Stomach (tissue), 8 donors: ENCODE measurements at regions not wholly inside any gene's neighbourhood (a gene's known extent, or its start where the extent isn't known, plus 50 kb on each side); places are given as distances from the start of the nearest gene placed in this dataset.

Source experiments
- DNase-seq, 2 donors: peaks; one replicate each; pipeline versions ENCODE4 v3.0.0 to v3.0.0-alpha.2; 2013 to 2019
- H3K27ac ChIP-seq, 5 donors: fragments of 200-600 bp in 4 of 5; sonication (generic) in 4 of 5; one replicate each; pipeline ENCODE4 v1.5.1; 2013 to 2019; ENCODE audit warnings: mild to moderate bottlenecking in 1 of 5, moderate library complexity in 1 of 5
- H3K27me3 ChIP-seq, 3 donors: fragments of 200-600 bp; sonication (generic); one replicate each; pipeline ENCODE4 v1.5.1; 2017 to 2019; ENCODE audit warnings: mixed run types in 1 of 3
- H3K36me3 ChIP-seq, 4 donors: fragments of 200-600 bp; sonication (generic); 1 replicate in 3 of 4; 2 replicates in 1 of 4; pipeline ENCODE4 v1.5.1; 2016 to 2019
- H3K4me1 ChIP-seq, 4 donors: fragments of 200-600 bp; sonication (generic); one replicate each; pipeline ENCODE4 v1.5.1; 2016 to 2019
- H3K4me3 ChIP-seq, 4 donors: fragments of 200-600 bp; sonication (generic) in 3 of 4; one replicate each; pipeline ENCODE4 v1.5.1; 2016 to 2019; ENCODE audit warnings: mild to moderate bottlenecking in 1 of 4
- H3K9me3 ChIP-seq, 4 donors: fragments of 200-600 bp; sonication (generic); one replicate each; pipeline ENCODE4 v1.5.1; 2016 to 2019
- EP300 ChIP-seq: sonication (generic); formaldehyde crosslinking; IDR thresholded peaks from one replicate; pipeline ENCODE4 v1.6.1; 2017; ENCODE audit warnings: antibody characterized with exemption
- POLR2A ChIP-seq, 4 donors: fragments of 450-650 bp; IDR thresholded peaks; one replicate each; pipeline ENCODE4 v1.6.1; 2016; ENCODE audit warnings: antibody characterized with exemption in 4 of 4, control low read depth in 2 of 4, mild to moderate bottlenecking in 1 of 4, moderate library complexity in 1 of 4
- POLR2AphosphoS5 ChIP-seq, 3 donors: sonication (generic); formaldehyde crosslinking; IDR thresholded peaks; one replicate each; pipeline ENCODE4 v1.6.1; 2016; ENCODE audit warnings: antibody characterized with exemption in 3 of 3
- WGBS, 5 donors: extraction: QIAGEN DNeasy Blood & Tissue Kit in 3 of 5; methylation state at CpG; one replicate each; pipeline versions ENCODE4 v1.1.5 to v1.1.7; 2013 to 2018; 5-methylcytosine and 5-hydroxymethylcytosine counted together
- intact Hi-C: fragments of 100-400 bp; cut with DNase I; formaldehyde crosslinking; loops from one replicate; pipeline ENCODE4 v1.15.1; 2023; ENCODE audit warnings: low total_unique reads
- TF ChIP-seq, protein P1 (sequence below), 7 experiments: fragments of 450-650 bp in 4 of 7; fragments of 200-600 bp in 3 of 7; sonication (generic) in 3 of 7; IDR thresholded peaks; one replicate each; pipeline ENCODE4 v1.5.1; 2016 to 2019; ENCODE audit warnings: antibody characterized with exemption in 7 of 7, control low read depth in 2 of 7, mild to moderate bottlenecking in 1 of 7
- donor health status: healthy with polysubstance abuse.
- donor health status: Bipolar disorder and iron deficiency.
- donor health status: healthy.

DNA sequence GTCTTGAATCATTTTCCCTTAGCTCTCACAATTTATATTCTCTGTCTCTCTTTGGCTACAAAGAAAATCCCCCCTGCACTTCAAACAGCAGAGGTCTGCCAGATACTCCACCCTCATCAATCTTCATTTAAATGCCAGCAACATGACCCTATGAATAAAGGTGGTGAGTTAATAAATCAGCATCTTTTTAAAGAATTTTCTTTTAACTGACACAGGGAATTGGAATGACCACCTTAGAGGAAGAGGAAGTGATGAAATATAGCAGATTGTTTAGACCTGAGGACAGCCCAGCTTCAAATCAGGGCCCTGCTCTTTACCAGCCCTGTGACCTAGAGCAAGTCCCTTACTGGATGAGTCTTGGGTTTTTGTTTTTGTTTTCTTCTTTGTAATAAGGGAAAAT, 223.1 kb upstream of the PAPPA start:
- intact Hi-C loops: no loop called here
- no peak overlapping the region for H3K27ac ChIP-seq
- TF ChIP-seq POLR2AphosphoS5 (IDR thresholded peaks at IDR 0.05): no peak
- no peak for TF ChIP-seq EP300
- TF ChIP-seq, protein P1, sequence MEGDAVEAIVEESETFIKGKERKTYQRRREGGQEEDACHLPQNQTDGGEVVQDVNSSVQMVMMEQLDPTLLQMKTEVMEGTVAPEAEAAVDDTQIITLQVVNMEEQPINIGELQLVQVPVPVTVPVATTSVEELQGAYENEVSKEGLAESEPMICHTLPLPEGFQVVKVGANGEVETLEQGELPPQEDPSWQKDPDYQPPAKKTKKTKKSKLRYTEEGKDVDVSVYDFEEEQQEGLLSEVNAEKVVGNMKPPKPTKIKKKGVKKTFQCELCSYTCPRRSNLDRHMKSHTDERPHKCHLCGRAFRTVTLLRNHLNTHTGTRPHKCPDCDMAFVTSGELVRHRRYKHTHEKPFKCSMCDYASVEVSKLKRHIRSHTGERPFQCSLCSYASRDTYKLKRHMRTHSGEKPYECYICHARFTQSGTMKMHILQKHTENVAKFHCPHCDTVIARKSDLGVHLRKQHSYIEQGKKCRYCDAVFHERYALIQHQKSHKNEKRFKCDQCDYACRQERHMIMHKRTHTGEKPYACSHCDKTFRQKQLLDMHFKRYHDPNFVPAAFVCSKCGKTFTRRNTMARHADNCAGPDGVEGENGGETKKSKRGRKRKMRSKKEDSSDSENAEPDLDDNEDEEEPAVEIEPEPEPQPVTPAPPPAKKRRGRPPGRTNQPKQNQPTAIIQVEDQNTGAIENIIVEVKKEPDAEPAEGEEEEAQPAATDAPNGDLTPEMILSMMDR (IDR thresholded peaks at IDR 0.05): no peak
- TF ChIP-seq POLR2A (IDR thresholded peaks at IDR 0.05): no peak
- H3K36me3 ChIP-seq: no peaks in the 10 kb centered on the region
- no peak overlapping the region for H3K4me3 ChIP-seq
- H3K27me3 ChIP-seq: no peaks in the 10 kb centered on the region
- DNase-seq: no peak
- H3K4me1 ChIP-seq: no peaks in the 10 kb centered on the region
- H3K9me3 ChIP-seq: no peaks in the 10 kb centered on the region

DNA sequence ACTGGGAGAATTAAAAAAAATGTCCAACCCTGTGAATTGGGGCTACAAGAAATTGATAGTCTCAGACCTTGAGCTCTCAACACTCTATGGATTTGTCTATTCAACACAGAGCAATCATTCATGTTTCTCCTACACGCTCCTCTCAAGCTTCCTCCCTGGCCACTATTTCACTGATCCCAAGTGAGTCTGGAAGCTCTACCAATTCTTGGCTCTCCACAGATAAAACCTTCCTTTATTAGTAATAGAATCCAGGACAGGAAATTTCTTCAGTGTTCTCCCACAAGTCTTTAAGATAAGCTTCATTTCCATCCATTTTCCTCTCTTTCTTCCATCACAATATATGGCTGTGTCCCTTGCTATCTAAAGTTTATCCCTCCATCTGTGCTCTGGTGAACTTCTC, 215.1 kb upstream of the PAPPA start:
- TF ChIP-seq EP300 (no peak), POLR2A (IDR thresholded peaks at IDR 0.05) (no peak), POLR2AphosphoS5 (IDR thresholded peaks at IDR 0.05) (no peak)
- TF ChIP-seq, protein P1 (IDR thresholded peaks at IDR 0.05): no peak
- no peaks in the 10 kb centered on the region for H3K27me3 ChIP-seq
- no peaks in the 10 kb centered on the region for H3K4me1 ChIP-seq
- DNase-seq: no peak
- 82 to 94% (median 85%) methylated on average over 1 of the region's 1 CpG for WGBS, 5 donors
- no peaks in the 10 kb centered on the region for H3K9me3 ChIP-seq
- no peaks in the 10 kb centered on the region for H3K36me3 ChIP-seq
- no peak overlapping the region for H3K27ac ChIP-seq
- intact Hi-C loops: no loop called here
- H3K4me3 ChIP-seq: no peak overlapping the region

DNA sequence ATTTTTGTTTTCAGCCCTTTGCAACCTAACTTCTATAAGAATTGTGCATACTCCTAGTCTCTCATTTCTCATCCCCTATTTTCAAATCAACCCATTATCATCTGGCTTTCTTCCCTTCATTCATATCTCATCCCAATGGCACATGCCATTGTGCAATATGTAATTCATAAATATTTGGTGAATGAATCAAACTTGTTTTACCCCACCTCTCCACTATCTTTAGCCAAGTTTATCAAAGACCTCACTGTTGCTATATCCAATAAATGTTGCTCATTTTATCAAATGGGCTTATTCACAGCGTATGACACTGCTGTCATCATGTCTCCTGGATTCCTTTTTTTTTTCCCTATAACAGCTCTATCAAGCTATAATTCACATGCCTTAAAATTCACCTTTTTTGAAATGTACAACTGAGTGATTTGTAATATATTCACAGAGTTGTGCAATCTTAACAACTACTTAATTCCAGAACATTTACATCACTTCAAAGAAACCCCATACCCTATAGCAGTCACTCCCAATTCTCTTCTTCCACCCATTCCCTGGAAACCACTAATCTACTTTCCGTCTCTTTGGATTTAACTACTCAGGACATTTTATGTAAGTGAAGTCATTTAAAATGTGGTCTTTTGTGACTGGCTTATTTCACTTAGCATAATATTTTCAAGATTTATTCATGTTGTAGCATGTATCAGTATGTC, 214.4 kb upstream of the PAPPA start:
- no peak for DNase-seq
- H3K9me3 ChIP-seq: no peaks in the 10 kb centered on the region
- H3K36me3 ChIP-seq: no peaks in the 10 kb centered on the region
- no peaks in the 10 kb centered on the region for H3K27me3 ChIP-seq
- intact Hi-C loops: no loop called here
- H3K4me1 ChIP-seq: no peaks in the 10 kb centered on the region
- WGBS, 5 donors: 64 to 75% (median 74%) methylated on average over 2 of the region's 2 CpGs
- no peak overlapping the region for H3K4me3 ChIP-seq
- no peak overlapping the region for H3K27ac ChIP-seq
- no peak for TF ChIP-seq POLR2A (IDR thresholded peaks at IDR 0.05)
- no peak for TF ChIP-seq EP300
- TF ChIP-seq, protein P1 (IDR thresholded peaks at IDR 0.05): no peak
- TF ChIP-seq POLR2AphosphoS5 (IDR thresholded peaks at IDR 0.05): no peak

DNA sequence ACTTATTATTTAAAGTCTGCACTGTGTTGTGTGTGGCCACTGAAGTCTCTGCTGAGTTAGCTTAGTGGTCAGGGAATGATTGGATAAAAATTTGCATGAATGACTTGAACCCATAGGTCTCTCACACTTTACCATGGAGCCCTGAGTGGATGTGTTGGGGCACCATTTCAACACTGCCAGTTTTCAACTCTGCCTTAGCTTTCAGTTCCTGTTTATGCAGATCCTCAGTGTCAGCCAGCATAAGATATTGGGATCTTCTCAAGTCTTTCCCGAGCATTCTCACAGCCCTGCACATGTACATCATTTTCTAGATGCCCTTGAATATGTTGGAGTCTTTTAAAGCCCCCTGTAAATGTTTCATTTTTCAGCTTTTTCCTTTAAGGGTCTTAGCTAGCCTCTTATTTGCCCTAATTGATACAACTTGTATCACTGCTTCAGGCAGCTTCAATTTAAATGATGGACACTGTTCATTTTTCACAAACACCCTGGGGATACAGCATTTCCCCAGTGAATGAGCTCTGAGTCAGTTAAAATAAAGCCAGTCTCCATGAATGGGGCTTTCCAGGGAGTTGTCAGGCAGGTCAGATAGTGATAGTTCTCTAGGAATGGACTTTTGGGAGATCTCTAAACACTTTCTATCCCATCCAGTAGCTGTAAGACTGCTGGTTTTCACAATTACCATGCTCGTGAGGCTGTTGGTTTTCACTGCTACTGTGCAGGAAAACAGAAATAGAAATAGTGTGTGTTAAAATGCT, 211.9 kb upstream of the PAPPA start:
- Histone ChIP-seq H3K4me1 (peaks cover 0 to 4% (median 0%) of the 10 kb centered on the region in 4 donors), H3K36me3 (no peaks in the 10 kb centered on the region), H3K27me3 (no peaks in the 10 kb centered on the region), H3K4me3 (no peak overlapping the region), H3K9me3 (no peaks in the 10 kb centered on the region), H3K27ac (no peak overlapping the region)
- intact Hi-C loops: no loop called here
- DNase-seq: no peak
- no peak for TF ChIP-seq POLR2A (IDR thresholded peaks at IDR 0.05)
- TF ChIP-seq EP300: no peak
- no peak for TF ChIP-seq POLR2AphosphoS5 (IDR thresholded peaks at IDR 0.05)
- TF ChIP-seq, protein P1 (IDR thresholded peaks at IDR 0.05): no peak
- 37 to 66% (median 47%) methylated on average over 2 of the region's 2 CpGs for WGBS, 5 donors
